ENCODE measurements at regions not wholly inside any gene's neighbourhood (a gene's known extent, or its start where the extent isn't known, plus 50 kb on each side); places are given as distances from the start of the nearest gene placed in this dataset.

- Histone ChIP-seq H3K27me3 (ENCODE audit: control insufficient read depth in 1 of 2, insufficient read depth in 2 of 2, low read length in 2 of 2) (no peaks in the 10 kb centered on the region), H3K4me3 (replicated peaks in 1 of 3; ENCODE audit: insufficient read depth in 1 of 3, low read depth in 2 of 3, low read length in 3 of 3) (no peak overlapping the region), H3K27ac (ENCODE audit: extremely low read length, insufficient read depth, low read length) (no peak overlapping the region), H3K9me3 (ENCODE audit: low read length) (no peaks in the 10 kb centered on the region), H3K4me2 (ENCODE audit: low read depth, low read length) (no peak overlapping the region), H3K9ac (ENCODE audit: insufficient read depth, low read depth, low read length) (no peak overlapping the region), H3K4me1 (ENCODE audit: insufficient read depth, low read length) (no peaks in the 10 kb centered on the region), H2AFZ (ENCODE audit: low read length) (no peak overlapping the region), H3K36me3 (replicated peaks in 1 of 2; ENCODE audit: control insufficient read depth in 1 of 2, insufficient read depth in 2 of 2, low read length in 2 of 2) (no peaks in the 10 kb centered on the region), H3K79me2 (ENCODE audit: insufficient read depth, low read length) (no peaks in the 10 kb centered on the region), H4K20me1 (ENCODE audit: insufficient read depth, low read length) (no peaks in the 10 kb centered on the region)
- WGBS (ENCODE audit: low lambda C conversion rate): 0% methylated on average over 1 of the region's 1 CpG
- BruUV-seq (replicated peaks): no TSS peak
- CTCF ChIA-PET (ENCODE audit: low intra/inter-chr PET ratio, low total read pairs): no interaction called here
- in situ Hi-C loops (cut with HindIII; ENCODE audit: extremely low pct_ligation_motif_present, low pct_unique_long_range_greater_than_20kb): no loop called here
- TF ChIP-seq ATF4 (CRISPR knock-in tag; IDR thresholded peaks at IDR 0.05) (no peak), RNF219 (CRISPR knock-in tag; IDR thresholded peaks at IDR 0.05) (no peak), E2F5 (CRISPR knock-in tag; conservative IDR thresholded peaks at IDR 0.05) (no peak), SOX5 (CRISPR knock-in tag; IDR thresholded peaks at IDR 0.05; ENCODE audit: borderline replicate concordance) (no peak), ZNF510 (CRISPR knock-in tag; IDR thresholded peaks at IDR 0.05; ENCODE audit: low read depth) (no peak)
- FAIRE-seq: no peak
- no peak for ATAC-seq
- POLR2A ChIA-PET: no interaction called here
- DNase-seq (ENCODE audit: low spot score): no peak
- intact Hi-C loops (cut with micrococcal nuclease; ENCODE audit: unreplicated experiment): no loop called here
Measured at GRCh38 chr13:37510441-37510840, 88.1 kb downstream of the POSTN start.

Measured in HepG2 (cell line).